AG09309 (cell line): ENCODE measurements at regions not wholly inside any gene's neighbourhood (a gene's known extent, or its start where the extent isn't known, plus 50 kb on each side); places are given as distances from the start of the nearest gene placed in this dataset.
"Not testable (repeated sequence)": the region's sequence is repeated elsewhere in the genome, so short reads cannot be mapped to it uniquely, and the experiment has no call there.

ENCODE experiments used
- DNase-seq: peaks from one replicate; pipeline ENCODE4 v3.0.0-alpha.2; 2010; ENCODE audit warnings: low read depth
- H3K4me3 ChIP-seq: 2 replicates; pipeline ENCODE4 v1.5.1; 2011; ENCODE audit warnings: mild to moderate bottlenecking, low read depth, low read length, moderate library complexity; ENCODE audit not compliant: control insufficient read depth
- CTCF ChIP-seq: IDR thresholded peaks from 2 replicates; pipeline ENCODE4 v1.5.1; 2011; ENCODE audit warnings: mild to moderate bottlenecking, low read depth, low read length, inconsistent platforms; ENCODE audit not compliant: insufficient read depth, control insufficient read depth; ENCODE audit errors: missing control alignments

GRCh38 chr2:210915912-210916311 lies 359.5 kb downstream of the CPS1 start:
- DNase-seq = no peak
- no peak for TF ChIP-seq CTCF
- no peak overlapping the region for H3K4me3 ChIP-seq

GRCh38 chr2:210917465-210917864 lies 361.1 kb downstream of the CPS1 start:
- DNase-seq = no peak
- no peak overlapping the region for H3K4me3 ChIP-seq
- no peak for TF ChIP-seq CTCF

GRCh38 chr2:210919128-210919527 lies 362.7 kb downstream of the CPS1 start:
- DNase-seq = no peak
- no peak for TF ChIP-seq CTCF
- no peak overlapping the region for H3K4me3 ChIP-seq

- no peak overlapping the region for H3K4me3 ChIP-seq
- TF ChIP-seq CTCF = no peak
- DNase-seq = no peak
Observed at GRCh38 chr2:210922419-210922818, 366.0 kb downstream of the CPS1 start.

- TF ChIP-seq CTCF = no peak
- no peak overlapping the region for H3K4me3 ChIP-seq
Observed at GRCh38 chr2:210928714-210929113, 372.3 kb downstream of the CPS1 start.

GRCh38 chr2:210938228-210938627 lies 381.8 kb downstream of the CPS1 start:
- H3K4me3 ChIP-seq = no peak overlapping the region
- no peak for TF ChIP-seq CTCF
- DNase-seq = no peak

More at GRCh38 chr2:210928714-210929113, 372.3 kb downstream of the CPS1 start:
- DNase-seq = no peak

GRCh38 chr2:210946395-210946794 lies 390.0 kb downstream of the CPS1 start:
- no peak overlapping the region for H3K4me3 ChIP-seq
- no peak for DNase-seq
- TF ChIP-seq CTCF = no peak

GRCh38 chr2:210950434-210951060 lies 394.1 kb downstream of the CPS1 start:
- H3K4me3 ChIP-seq, DNase-seq: not testable (repeated sequence)
